GM23248 (cell line): ENCODE measurements at regions not wholly inside any gene's neighbourhood (a gene's known extent, or its start where the extent isn't known, plus 50 kb on each side); places are given as distances from the start of the nearest gene placed in this dataset.

Source experiments
- DNase-seq: peaks from one replicate; pipeline ENCODE4 v3.0.0-alpha.2; 2015
- H2AFZ ChIP-seq: fragments of 200-600 bp; sonication (generic); 2 replicates; pipeline ENCODE4 v1.6.1; 2016; ENCODE audit warnings: antibody characterized with exemption
- H3F3A ChIP-seq: fragments of 200-600 bp; sonication (generic); 2 replicates; pipeline ENCODE4 v1.6.1; 2016; ENCODE audit warnings: mild to moderate bottlenecking, antibody characterized with exemption, mixed run types; ENCODE audit not compliant: insufficient read depth
- H3K27ac ChIP-seq: fragments of 200-600 bp; sonication (generic); 2 replicates; pipeline ENCODE4 v1.5.1; 2016; ENCODE audit warnings: mild to moderate bottlenecking
- H3K27me3 ChIP-seq: fragments of 200-600 bp; sonication (generic); replicated peaks from 2 replicates; pipeline ENCODE4 v1.6.1; 2016; ENCODE audit warnings: mild to moderate bottlenecking; ENCODE audit not compliant: insufficient read depth
- H3K36me3 ChIP-seq: fragments of 200-600 bp; sonication (generic); 2 replicates; pipeline ENCODE4 v1.6.1; 2016; ENCODE audit warnings: low read depth, mild to moderate bottlenecking
- H3K4me1 ChIP-seq: fragments of 200-600 bp; sonication (generic); 2 replicates; pipeline ENCODE4 v1.6.1; 2016; ENCODE audit warnings: mild to moderate bottlenecking; ENCODE audit not compliant: insufficient read depth
- H3K4me2 ChIP-seq: fragments of 200-600 bp; sonication (generic); one replicate; pipeline ENCODE4 v1.6.1; 2016; ENCODE audit warnings: mild to moderate bottlenecking; ENCODE audit not compliant: unreplicated experiment
- H3K4me3 ChIP-seq: fragments of 200-600 bp; sonication (generic); 2 replicates; pipeline ENCODE4 v1.5.1; 2016; ENCODE audit warnings: mild to moderate bottlenecking
- H3K79me2 ChIP-seq: fragments of 200-600 bp; sonication (generic); 2 replicates; pipeline ENCODE4 v1.6.1; 2016; ENCODE audit warnings: mild to moderate bottlenecking; ENCODE audit not compliant: insufficient read depth
- H3K9ac ChIP-seq: fragments of 200-600 bp; sonication (generic); 2 replicates; pipeline ENCODE4 v1.6.1; 2016; ENCODE audit warnings: mild to moderate bottlenecking
- H3K9me2 ChIP-seq: fragments of 200-600 bp; sonication (generic); 2 replicates; pipeline ENCODE4 v1.6.1; 2016; ENCODE audit warnings: mixed run types, mild to moderate bottlenecking, moderate library complexity; ENCODE audit not compliant: insufficient read depth
- H3K9me3 ChIP-seq: fragments of 200-600 bp; sonication (generic); one replicate; pipeline ENCODE4 v1.6.1; 2017; ENCODE audit warnings: low read depth
- H4K20me1 ChIP-seq: fragments of 200-600 bp; sonication (generic); 2 replicates; pipeline ENCODE4 v1.6.0; 2016; ENCODE audit not compliant: insufficient read depth
- EZH2 ChIP-seq: fragments of 200-600 bp; sonication (generic); IDR thresholded peaks from 2 replicates; pipeline ENCODE4 v1.6.1; 2018; ENCODE audit warnings: antibody characterized with exemption, mild to moderate bottlenecking; ENCODE audit not compliant: insufficient read depth, poor library complexity, severe bottlenecking
- EZH2phosphoT487 ChIP-seq: fragments of 200-600 bp; sonication (generic); IDR thresholded peaks from 2 replicates; pipeline ENCODE4 v1.6.1; 2018; ENCODE audit warnings: antibody characterized with exemption, moderate library complexity, mild to moderate bottlenecking, low read depth; ENCODE audit not compliant: insufficient read depth
- WGBS, 2 experiments: methylation state at CpG; one replicate each; pipeline ENCODE4 v1.1.6; 2015 to 2017; ENCODE audit warnings: low lambda C conversion rate in 2 of 2, low coverage in 1 of 2; ENCODE audit errors: missing lambda C conversion rate in 2 of 2; 5-methylcytosine and 5-hydroxymethylcytosine counted together
- in situ Hi-C: fragments of 300-500 bp; cut with MboI; formaldehyde crosslinking; loops from 2 replicates; pipeline ENCODE4 v1.15.0; 2020

DNA sequence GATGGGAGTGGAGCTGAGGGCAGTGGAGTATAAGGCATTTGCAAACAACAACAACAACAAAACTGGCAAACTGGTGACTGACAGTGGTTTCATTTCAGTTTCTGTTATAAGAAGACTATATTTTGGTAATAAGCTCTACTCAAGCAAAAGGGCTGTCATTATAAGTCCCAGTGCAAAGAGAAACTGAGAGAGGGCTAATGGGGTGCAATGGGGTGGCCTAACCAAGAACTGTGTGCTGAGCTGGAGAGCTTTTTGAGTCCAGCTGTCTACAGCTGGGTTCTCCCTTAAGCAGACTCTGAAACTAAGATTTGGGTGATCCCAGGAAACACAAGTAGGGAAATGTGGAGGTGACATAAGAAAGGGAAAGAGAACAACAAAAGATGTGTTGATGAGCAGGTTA is 439.3 kb downstream of the ADRA2A start:
- H3K4me3 ChIP-seq: no peak overlapping the region
- TF ChIP-seq EZH2 (no peak), EZH2phosphoT487 (no peak)
- no peaks in the 10 kb centered on the region for H4K20me1 ChIP-seq
- H3K9ac ChIP-seq: no peak overlapping the region
- H3K9me3 ChIP-seq: no peaks in the 10 kb centered on the region
- H3F3A ChIP-seq: no peaks in the 10 kb centered on the region
- H3K27me3 ChIP-seq: no peaks in the 10 kb centered on the region
- in situ Hi-C loops: no loop called here
- H3K4me1 ChIP-seq: no peaks in the 10 kb centered on the region
- H3K27ac ChIP-seq: no peak overlapping the region
- no peak overlapping the region for H2AFZ ChIP-seq
- DNase-seq: no peak
- H3K79me2 ChIP-seq: no peaks in the 10 kb centered on the region
- no peak overlapping the region for H3K4me2 ChIP-seq
- H3K36me3 ChIP-seq: no peaks in the 10 kb centered on the region
- peaks cover 3% of the 10 kb centered on the region; the same call in 1 of the 2 replicates for H3K9me2 ChIP-seq

DNA sequence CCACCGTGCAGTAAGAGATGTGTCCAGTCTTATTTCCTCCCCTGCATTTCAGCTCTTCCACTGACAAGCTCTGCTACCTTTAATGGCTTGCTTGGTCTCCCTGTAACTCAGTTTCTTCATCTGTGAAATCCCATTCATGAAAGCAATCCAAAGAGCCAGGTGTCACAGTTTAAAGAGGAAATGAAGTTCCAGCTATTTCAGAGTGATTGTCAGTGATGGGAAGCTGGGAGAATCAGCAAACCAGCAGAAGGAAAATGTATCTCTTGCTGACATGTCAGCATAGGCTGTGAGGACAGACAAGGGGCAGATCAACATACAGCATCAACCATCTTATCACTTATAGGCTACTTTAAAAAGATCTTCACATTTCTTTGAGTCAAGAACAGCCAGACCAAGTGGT is 445.3 kb downstream of the ADRA2A start:
- H3K27ac ChIP-seq: no peak overlapping the region
- no peak overlapping the region for H2AFZ ChIP-seq
- no peaks in the 10 kb centered on the region for H3K9me2 ChIP-seq
- H3K79me2 ChIP-seq: no peaks in the 10 kb centered on the region
- 19 to 23% methylated on average over 1 of the region's 1 CpG for WGBS, 2 experiments
- H3K9ac ChIP-seq: no peak overlapping the region
- no peaks in the 10 kb centered on the region for H4K20me1 ChIP-seq
- no peak overlapping the region for H3K4me2 ChIP-seq
- H3F3A ChIP-seq: no peaks in the 10 kb centered on the region
- no peak for DNase-seq
- H3K27me3 ChIP-seq: no peaks in the 10 kb centered on the region
- H3K4me3 ChIP-seq: no peak overlapping the region
- TF ChIP-seq EZH2: no peak
- TF ChIP-seq EZH2phosphoT487: no peak
- no peaks in the 10 kb centered on the region for H3K36me3 ChIP-seq
- H3K9me3 ChIP-seq: no peaks in the 10 kb centered on the region
- no peaks in the 10 kb centered on the region for H3K4me1 ChIP-seq
- in situ Hi-C loops: no loop called here

DNA sequence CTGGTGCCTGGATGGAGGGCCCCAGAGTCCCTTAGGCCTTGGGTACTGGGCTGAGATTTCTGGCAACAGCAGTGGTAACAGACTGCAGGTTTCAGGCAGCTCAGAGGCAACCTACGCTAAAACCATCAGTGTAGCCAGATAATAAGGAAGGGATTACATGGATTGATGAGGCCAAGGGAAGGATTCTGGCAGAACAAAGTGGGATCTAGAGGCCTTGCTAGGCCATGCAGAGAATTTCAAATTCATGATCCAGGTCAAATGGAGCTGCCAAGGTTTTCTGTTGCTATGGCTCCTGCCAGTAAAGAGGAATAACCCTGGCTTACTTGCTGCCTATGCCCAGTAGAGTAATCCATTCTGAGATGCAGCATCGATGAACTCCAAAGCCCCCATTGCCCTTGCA is 445.7 kb downstream of the ADRA2A start:
- Histone ChIP-seq H3K27ac (no peak overlapping the region), H3K4me2 (no peak overlapping the region), H3K79me2 (no peaks in the 10 kb centered on the region), H3K4me3 (no peak overlapping the region), H4K20me1 (no peaks in the 10 kb centered on the region), H3K4me1 (no peaks in the 10 kb centered on the region), H2AFZ (no peak overlapping the region), H3K36me3 (no peaks in the 10 kb centered on the region), H3K27me3 (no peaks in the 10 kb centered on the region), H3K9me3 (no peaks in the 10 kb centered on the region), H3K9ac (no peak overlapping the region), H3K9me2 (no peaks in the 10 kb centered on the region), H3F3A (no peaks in the 10 kb centered on the region)
- DNase-seq: no peak
- TF ChIP-seq EZH2phosphoT487 (no peak), EZH2 (no peak)
- whole genome bisulfite sequencing, 2 experiments: 71 to 87% methylated on average over 2 of the region's 2 CpGs
- in situ Hi-C loops: no loop called here

DNA sequence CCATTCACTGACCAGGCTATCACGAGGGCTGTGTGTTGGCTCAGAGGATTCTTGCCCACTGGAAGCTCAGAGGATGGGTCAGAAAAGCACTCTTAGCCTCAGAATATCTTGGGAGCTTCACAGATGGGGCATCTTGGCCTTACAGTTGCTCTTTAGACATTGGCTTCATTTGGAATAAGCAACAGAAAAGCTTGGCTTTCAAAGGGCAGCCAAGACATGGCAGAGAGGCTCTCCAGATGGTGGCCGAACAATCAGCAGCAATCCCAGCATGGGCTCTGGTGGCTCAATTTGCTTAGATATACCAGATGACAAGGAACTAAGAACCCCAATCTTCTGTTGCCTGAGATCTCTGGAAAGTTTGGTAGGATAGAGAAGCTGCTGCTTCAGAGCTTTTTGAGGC is 446.2 kb downstream of the ADRA2A start:
- no peaks in the 10 kb centered on the region for H3K27me3 ChIP-seq
- WGBS, 2 experiments: 41 to 55% methylated on average over 2 of the region's 2 CpGs
- in situ Hi-C loops: no loop called here
- H3K36me3 ChIP-seq: no peaks in the 10 kb centered on the region
- TF ChIP-seq EZH2 (no peak), EZH2phosphoT487 (no peak)
- H3K79me2 ChIP-seq: no peaks in the 10 kb centered on the region
- H2AFZ ChIP-seq: no peak overlapping the region
- no peak overlapping the region for H3K4me2 ChIP-seq
- no peaks in the 10 kb centered on the region for H3F3A ChIP-seq
- no peak overlapping the region for H3K4me3 ChIP-seq
- H3K9me3 ChIP-seq: no peaks in the 10 kb centered on the region
- DNase-seq: no peak
- H3K9me2 ChIP-seq: no peaks in the 10 kb centered on the region
- H3K4me1 ChIP-seq: no peaks in the 10 kb centered on the region
- H3K27ac ChIP-seq: no peak overlapping the region
- no peak overlapping the region for H3K9ac ChIP-seq
- no peaks in the 10 kb centered on the region for H4K20me1 ChIP-seq

DNA sequence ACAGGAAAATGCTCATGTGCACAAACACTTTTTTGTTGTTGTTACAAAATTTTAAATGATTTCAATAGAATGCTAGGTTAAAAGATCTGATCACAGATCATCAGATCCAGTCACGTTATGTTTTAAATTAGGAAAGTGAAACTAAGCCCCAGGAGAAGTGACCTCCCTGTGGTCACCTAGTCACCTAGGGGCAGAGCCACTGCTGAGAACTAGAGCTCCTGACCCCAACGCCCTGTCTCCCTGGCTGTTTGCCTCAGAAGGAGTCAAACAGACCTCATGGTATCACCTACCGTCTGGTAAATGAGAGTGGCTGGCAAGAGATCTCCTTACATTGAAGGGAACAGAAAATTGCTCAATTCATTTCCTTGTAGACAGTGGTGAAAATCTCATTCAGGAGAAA is 447.3 kb downstream of the ADRA2A start:
- no peak for DNase-seq
- Histone ChIP-seq H3K9me2 (no peaks in the 10 kb centered on the region), H3K9ac (no peak overlapping the region), H3K36me3 (no peaks in the 10 kb centered on the region), H3K27ac (no peak overlapping the region), H3F3A (no peaks in the 10 kb centered on the region), H3K4me3 (no peak overlapping the region), H3K9me3 (no peaks in the 10 kb centered on the region), H3K4me1 (no peaks in the 10 kb centered on the region), H2AFZ (no peak overlapping the region), H3K79me2 (no peaks in the 10 kb centered on the region), H3K27me3 (no peaks in the 10 kb centered on the region), H3K4me2 (no peak overlapping the region), H4K20me1 (no peaks in the 10 kb centered on the region)
- in situ Hi-C loops: no loop called here
- 59 to 67% methylated on average over 3 of the region's 3 CpGs for WGBS, 2 experiments
- no peak for TF ChIP-seq EZH2phosphoT487
- TF ChIP-seq EZH2: no peak
